ENCODE measurements at regions not wholly inside any gene's neighbourhood (a gene's known extent, or its start where the extent isn't known, plus 50 kb on each side); places are given as distances from the start of the nearest gene placed in this dataset.

DNA sequence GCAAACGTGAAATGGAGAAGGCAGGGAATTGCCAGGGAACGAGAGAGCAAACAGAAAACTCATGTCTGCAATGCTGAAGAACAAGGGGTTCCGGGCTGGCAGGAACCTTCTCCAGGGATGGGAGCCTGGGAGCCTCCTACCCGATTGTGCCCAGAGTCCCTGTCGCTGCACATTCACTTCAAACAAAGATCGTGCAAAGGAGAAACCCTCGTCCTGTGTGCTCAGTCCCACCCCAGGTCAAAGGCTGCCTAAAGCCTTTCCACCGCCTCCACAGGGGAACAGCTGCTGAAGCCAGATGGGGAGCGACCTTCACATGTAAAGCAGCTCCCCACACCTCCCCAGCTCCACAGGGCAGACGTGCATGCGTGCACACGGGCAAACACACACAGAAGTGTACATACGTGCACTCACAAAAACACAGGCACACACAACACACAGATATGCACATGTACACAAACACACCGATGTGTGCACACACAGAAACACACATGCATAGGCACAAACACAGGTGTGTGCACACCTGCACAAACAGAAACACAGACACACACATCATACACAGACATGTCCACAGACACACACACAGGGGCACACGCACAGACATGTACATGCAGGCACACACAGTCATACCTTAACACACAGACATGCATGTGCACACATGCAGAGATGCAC is 460.1 kb upstream of the SALL3 start:
- TF ChIP-seq, protein P1, sequence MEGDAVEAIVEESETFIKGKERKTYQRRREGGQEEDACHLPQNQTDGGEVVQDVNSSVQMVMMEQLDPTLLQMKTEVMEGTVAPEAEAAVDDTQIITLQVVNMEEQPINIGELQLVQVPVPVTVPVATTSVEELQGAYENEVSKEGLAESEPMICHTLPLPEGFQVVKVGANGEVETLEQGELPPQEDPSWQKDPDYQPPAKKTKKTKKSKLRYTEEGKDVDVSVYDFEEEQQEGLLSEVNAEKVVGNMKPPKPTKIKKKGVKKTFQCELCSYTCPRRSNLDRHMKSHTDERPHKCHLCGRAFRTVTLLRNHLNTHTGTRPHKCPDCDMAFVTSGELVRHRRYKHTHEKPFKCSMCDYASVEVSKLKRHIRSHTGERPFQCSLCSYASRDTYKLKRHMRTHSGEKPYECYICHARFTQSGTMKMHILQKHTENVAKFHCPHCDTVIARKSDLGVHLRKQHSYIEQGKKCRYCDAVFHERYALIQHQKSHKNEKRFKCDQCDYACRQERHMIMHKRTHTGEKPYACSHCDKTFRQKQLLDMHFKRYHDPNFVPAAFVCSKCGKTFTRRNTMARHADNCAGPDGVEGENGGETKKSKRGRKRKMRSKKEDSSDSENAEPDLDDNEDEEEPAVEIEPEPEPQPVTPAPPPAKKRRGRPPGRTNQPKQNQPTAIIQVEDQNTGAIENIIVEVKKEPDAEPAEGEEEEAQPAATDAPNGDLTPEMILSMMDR (CRISPR knock-in tag; IDR thresholded peaks at IDR 0.05): no peak
- TF ChIP-seq, protein P2, sequence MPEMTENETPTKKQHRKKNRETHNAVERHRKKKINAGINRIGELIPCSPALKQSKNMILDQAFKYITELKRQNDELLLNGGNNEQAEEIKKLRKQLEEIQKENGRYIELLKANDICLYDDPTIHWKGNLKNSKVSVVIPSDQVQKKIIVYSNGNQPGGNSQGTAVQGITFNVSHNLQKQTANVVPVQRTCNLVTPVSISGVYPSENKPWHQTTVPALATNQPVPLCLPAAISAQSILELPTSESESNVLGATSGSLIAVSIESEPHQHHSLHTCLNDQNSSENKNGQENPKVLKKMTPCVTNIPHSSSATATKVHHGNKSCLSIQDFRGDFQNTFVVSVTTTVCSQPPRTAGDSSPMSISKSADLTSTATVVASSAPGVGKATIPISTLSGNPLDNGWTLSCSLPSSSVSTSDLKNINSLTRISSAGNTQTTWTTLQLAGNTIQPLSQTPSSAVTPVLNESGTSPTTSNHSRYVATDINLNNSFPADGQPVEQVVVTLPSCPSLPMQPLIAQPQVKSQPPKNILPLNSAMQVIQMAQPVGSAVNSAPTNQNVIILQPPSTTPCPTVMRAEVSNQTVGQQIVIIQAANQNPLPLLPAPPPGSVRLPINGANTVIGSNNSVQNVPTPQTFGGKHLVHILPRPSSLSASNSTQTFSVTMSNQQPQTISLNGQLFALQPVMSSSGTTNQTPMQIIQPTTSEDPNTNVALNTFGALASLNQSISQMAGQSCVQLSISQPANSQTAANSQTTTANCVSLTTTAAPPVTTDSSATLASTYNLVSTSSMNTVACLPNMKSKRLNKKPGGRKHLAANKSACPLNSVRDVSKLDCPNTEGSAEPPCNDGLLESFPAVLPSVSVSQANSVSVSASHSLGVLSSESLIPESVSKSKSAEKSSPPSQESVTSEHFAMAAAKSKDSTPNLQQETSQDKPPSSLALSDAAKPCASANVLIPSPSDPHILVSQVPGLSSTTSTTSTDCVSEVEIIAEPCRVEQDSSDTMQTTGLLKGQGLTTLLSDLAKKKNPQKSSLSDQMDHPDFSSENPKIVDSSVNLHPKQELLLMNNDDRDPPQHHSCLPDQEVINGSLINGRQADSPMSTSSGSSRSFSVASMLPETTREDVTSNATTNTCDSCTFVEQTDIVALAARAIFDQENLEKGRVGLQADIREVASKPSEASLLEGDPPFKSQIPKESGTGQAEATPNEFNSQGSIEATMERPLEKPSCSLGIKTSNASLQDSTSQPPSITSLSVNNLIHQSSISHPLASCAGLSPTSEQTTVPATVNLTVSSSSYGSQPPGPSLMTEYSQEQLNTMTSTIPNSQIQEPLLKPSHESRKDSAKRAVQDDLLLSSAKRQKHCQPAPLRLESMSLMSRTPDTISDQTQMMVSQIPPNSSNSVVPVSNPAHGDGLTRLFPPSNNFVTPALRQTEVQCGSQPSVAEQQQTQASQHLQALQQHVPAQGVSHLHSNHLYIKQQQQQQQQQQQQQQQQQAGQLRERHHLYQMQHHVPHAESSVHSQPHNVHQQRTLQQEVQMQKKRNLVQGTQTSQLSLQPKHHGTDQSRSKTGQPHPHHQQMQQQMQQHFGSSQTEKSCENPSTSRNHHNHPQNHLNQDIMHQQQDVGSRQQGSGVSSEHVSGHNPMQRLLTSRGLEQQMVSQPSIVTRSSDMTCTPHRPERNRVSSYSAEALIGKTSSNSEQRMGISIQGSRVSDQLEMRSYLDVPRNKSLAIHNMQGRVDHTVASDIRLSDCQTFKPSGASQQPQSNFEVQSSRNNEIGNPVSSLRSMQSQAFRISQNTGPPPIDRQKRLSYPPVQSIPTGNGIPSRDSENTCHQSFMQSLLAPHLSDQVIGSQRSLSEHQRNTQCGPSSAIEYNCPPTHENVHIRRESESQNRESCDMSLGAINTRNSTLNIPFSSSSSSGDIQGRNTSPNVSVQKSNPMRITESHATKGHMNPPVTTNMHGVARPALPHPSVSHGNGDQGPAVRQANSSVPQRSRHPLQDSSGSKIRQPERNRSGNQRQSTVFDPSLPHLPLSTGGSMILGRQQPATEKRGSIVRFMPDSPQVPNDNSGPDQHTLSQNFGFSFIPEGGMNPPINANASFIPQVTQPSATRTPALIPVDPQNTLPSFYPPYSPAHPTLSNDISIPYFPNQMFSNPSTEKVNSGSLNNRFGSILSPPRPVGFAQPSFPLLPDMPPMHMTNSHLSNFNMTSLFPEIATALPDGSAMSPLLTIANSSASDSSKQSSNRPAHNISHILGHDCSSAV (CRISPR knock-in tag; IDR thresholded peaks at IDR 0.05; ENCODE audit: borderline replicate concordance): no peak
- TF ChIP-seq CREM (IDR thresholded peaks at IDR 0.05) (no peak), CREM (CRISPR knock-in tag; IDR thresholded peaks at IDR 0.05) (no peak), ZNF703 (CRISPR knock-in tag; IDR thresholded peaks at IDR 0.05; ENCODE audit: borderline replicate concordance) (no peak), MXI1 (IDR thresholded peaks at IDR 0.05; ENCODE audit: borderline replicate concordance, low read depth, low read length) (no peak), BHLHE40 (IDR thresholded peaks at IDR 0.05; ENCODE audit: low read length) (no peak), EP300 (IDR thresholded peaks at IDR 0.05; ENCODE audit: low read depth in 2 of 2, low read length in 2 of 2) (no peak), EP300 (CRISPR knock-in tag; IDR thresholded peaks at IDR 0.05; ENCODE audit: borderline replicate concordance) (no peak), RAD21 (CRISPR knock-in tag; IDR thresholded peaks at IDR 0.05) (no peak), CEBPB (IDR thresholded peaks at IDR 0.05; ENCODE audit: borderline replicate concordance, low read depth, low read length) (no peak), ZNF605 (CRISPR knock-in tag; IDR thresholded peaks at IDR 0.05) (no peak), ZNF780A (CRISPR knock-in tag; IDR thresholded peaks at IDR 0.05) (no peak), ZNF263 (CRISPR knock-in tag; IDR thresholded peaks at IDR 0.05) (no peak), ZNF589 (CRISPR knock-in tag; conservative IDR thresholded peaks at IDR 0.05) (no peak)

Data from HepG2 (cell line).